NCI-H187 treated with DMSO at 0.1 percent for 48 hours (cell line): ENCODE measurements at regions not wholly inside any gene's neighbourhood (a gene's known extent, or its start where the extent isn't known, plus 50 kb on each side); places are given as distances from the start of the nearest gene placed in this dataset.
"Not testable (repeated sequence)": the region's sequence is repeated elsewhere in the genome, so short reads cannot be mapped to it uniquely, and the experiment has no call there.

Experiments
- DNase-seq: peaks from one replicate; lab custom pipeline; 2025; lab: John Stamatoyannopoulos, UW

GRCh38 chr6:115441651-115442050 lies 619.0 kb downstream of the FRK start:
- DNase-seq, result no peak

DNA sequence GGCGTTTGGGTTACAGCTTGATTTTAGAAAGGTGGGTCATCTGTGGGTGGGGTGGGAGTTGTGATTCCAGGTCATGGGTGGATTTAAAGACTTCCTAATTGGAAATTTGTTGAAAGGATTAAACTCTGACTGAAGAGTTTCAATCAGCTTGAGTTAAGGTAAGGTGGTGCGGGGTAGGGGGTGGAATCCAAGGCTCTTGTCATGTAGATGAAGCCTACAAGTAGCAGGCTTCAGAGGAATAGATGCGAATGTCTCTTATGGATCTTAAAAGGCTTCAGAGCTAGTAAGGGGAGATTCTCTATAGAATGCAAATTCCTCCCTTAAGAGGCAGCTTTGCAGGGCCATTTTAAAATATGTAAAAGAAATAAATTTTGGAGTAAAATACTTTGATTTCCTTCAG lies 645.3 kb downstream of the FRK start:
- DNase-seq, result no peak

DNA sequence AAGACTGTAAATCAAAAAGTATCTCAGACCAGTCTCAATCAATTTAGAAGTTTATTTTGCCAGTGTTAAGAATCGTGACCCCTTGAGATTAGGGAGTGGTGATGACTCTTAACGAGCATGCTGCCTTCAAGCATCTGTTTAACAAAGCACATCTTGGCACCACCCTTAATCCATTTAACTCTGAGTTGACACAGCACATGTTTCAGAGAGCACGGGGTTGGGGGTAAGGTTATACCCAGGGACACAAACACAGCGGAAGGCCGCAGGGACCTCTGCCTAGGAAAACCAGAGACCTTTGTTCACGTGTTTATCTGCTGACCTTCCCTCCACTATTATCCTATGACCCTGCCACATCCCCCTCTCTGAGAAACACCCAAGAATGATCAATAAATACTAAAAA lies 645.8 kb downstream of the FRK start:
- DNase-seq, result not testable (repeated sequence)

GRCh38 chr6:115411756-115412155 lies 648.9 kb downstream of the FRK start:
- DNase-seq, result no peak

GRCh38 chr6:115404446-115404845 lies 656.2 kb downstream of the FRK start:
- no peak for DNase-seq

DNA sequence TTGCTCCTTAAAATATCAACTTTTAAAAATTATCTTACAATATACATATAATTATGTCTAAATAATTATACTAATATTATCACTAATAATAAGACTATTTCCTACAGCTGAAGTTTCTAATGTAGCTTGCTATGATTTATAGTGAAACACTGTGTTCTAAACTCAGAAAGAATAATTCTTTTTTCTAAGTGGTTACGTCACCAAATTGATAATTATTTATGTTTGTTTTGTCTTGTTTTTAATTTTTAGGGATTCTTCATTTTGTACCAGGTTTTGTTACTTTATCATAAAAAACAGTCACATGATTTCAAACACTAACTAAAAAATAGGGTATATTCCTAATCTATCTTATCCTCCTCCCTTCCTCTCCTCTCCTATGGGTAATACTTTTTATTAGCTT lies 662.1 kb downstream of the FRK start:
- DNase-seq, result no peak

DNA sequence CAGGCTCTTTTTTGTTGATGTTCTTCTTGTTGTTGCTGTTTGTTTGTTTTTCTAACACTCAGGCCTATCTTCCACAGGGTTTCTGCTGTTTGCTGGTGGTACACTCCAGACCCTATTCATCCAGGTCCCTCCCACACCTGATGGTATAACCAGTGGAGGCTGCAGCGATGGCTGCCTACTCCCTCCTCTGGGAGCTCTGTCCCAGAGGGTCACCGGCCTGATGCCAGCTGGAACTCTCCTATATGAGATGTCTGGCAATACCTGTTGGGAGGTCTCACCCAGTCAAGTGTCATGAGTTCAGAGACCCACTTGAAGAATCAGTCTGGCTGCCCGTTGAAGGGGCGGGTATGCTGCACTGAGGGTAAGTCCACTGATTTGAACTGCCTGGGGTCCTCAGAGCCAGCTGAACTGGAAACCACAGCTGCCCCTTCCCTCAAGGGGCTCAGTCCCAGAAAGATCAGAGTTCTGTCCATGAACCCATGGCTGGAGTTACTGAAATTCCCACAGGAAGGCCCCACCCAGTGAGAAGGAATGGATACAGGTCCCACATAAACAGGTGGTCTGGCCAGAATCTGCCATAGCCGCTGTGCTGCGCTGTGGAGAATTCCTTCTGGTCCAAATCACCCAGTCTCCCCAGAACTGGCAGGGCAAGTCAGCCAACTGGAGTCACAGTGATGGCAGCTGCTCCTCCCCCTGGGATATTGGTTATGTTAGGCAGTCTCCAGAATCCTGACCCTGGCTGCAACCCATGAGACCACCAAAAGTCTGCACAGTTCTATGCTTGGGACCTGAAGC lies 664.4 kb downstream of the FRK start:
- DNase-seq, result no peak

DNA sequence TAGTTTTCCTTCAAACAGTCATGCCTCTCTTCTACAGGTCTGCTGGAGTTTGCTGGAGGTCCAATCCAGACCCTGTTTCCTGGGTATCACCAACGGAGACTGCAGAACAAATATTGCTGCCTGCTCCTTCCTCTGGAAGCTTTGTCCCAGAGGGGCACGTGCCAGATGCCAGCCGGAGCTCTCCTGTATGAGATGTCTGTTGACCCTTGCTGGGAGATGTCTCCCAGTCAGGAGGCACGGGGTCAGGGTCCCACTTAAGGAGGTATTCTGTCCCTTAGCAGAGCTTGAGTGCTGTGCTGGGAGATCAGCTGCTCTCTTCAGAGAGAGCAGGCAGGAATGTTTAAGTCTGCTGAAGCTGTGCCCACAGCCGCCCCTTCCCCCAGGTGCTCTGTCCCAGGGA lies 666.9 kb downstream of the FRK start:
- DNase-seq, result no peak

- DNase-seq, result no peak
Observed at GRCh38 chr6:115370202-115370601, 690.5 kb downstream of the FRK start.

DNA sequence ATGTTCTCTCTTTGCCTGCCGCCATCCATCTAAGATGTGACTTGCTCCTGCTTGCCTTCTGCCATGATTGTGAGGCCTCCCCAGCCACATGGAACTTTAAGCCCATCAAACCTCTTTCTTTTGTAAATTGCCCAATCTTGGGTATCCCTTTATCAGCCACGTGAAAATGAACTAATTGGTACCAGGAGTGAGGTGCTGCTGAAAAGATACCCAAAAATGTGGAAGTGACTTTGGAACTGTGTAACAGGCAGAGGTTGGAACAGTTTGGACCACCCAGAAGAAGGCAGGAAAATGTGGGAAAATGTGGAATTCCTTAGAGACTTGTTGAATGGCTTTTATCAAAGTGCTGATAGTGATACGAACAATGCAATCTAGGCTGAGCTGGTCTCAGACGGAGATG lies 694.9 kb downstream of the FRK start:
- no peak for DNase-seq

DNA sequence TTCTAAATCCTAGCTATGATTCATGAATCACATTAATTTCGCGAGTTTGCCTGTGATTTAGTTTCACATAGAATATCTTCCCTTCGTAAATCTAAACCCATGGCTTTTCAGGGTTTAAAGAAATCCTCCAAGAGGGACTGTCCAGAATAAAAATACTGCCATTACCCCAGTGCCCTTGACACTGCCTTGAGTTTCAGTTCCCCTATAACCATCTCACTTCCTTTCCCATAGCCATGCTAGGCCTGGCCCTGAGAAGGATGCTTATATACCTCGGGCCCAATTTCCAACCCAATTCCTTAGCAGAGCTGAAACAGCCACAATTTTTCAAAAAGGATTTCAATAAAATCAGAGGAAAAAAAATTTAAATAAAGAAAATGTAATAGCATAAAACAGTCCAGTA lies 697.3 kb downstream of the FRK start:
- DNase-seq, result no peak

DNA sequence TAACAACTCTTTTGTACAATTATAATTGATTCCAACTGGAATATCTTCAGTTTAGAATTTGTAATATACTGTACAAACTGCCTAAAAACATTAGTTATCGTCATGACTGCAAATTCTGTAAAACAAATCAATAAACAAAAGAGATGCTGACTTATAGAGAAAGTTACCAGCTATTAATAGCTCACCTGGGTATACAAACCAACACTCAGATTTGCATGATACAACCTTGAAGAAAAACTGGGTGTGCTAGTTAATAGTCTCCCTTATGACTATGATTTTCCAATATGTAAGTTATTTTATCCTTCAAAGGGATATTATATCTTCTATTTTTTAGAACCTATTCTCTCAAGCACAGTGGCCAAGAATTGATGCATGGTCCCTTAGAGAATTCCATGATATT lies 698.5 kb downstream of the FRK start:
- DNase-seq, result no peak

- no peak for DNase-seq
Observed at GRCh38 chr6:115360602-115361325, 699.9 kb downstream of the FRK start.

- no peak for DNase-seq
Observed at GRCh38 chr6:115358616-115359015, 702.1 kb downstream of the FRK start.

GRCh38 chr6:115356371-115356770 lies 704.3 kb downstream of the FRK start:
- DNase-seq, result no peak

DNA sequence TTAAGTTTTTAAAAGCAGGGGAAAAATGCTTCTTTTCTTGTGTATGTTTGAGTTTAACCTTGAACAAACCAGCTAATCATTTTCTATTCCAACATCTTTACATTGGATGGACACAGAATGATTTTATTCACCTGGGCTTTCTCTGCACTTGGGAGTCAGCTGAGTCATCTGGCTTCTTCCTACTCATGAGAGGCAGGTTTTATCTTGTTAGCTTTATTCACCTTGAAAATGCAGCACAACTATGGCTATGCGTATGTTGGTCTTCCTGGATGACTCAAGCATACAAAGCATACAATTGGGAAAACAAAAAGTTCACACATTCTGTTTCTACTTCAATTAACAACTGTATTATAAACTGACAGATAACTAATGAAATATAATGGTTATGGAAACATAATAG lies 737.7 kb downstream of the FRK start:
- DNase-seq, result no peak

- DNase-seq, result no peak
Observed at GRCh38 chr6:115319823-115320222, 740.9 kb downstream of the FRK start.

GRCh38 chr6:115310156-115310555 lies 750.5 kb downstream of the FRK start:
- DNase-seq, result no peak

DNA sequence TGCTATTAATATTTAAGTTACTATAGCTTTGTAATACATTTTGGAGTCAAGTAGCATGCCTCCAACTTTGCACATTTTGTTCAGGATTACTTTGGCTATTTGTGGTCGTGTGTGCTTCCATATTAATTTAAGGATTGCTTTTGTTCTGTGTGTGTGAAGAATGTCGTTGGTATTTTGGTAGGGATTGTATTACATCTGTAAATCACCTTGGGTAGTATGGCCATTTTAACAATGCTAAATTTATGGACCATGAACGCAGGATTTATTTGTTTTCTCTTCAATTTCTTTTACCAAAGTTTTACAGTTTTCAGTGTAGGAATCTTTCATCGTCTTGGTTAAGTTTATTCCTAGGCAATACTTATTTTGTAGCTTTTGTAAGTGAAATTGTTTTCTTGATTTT lies 758.0 kb downstream of the FRK start:
- DNase-seq, result no peak

DNA sequence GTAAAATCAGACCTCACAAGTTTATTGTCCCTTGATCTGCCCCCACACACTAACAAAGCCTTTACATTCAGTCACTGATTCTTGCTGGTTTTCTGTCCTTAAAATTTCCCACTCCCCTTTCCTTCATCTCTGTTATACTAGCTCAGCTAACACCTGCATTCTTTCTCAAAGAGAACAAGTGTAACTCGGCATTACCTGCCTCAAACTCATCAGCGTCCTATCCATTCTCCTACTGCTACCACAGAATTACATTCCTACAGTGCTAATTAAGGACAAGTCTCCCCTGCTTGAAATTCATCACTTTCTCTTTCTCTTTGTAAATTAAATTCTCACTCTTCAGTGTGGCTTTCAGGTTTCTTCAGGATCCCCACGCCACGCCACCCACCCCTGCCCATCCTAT lies 773.2 kb downstream of the FRK start:
- no peak for DNase-seq

DNA sequence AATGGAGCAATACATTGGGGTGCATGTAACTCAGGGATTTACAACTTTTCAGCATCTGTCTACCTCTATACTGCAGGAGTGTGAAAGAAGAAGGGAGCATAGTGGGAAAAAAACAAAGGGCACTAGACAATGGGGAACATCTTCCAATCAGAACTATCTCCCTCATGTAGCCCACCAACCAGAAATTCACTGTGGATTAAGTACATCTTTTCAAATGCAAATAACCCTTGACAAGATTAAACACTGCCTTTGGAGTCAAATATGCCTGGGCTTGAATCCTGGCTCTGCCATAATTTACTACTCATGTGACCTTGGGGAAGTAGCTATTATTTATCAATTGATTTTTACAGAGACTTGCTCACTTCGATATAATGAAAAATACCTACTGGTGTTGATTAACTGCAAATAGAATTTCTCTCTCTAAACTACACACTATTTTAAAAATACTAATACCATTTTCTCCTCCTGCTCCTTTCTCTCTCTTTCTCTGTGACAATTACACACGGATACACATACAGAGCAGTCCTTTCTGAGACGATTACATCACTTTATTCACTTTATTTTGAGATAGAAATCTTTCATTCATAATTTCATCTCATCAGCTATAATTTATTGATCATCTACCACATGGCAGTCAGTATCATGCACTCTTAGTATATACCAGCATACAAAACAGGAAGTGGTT lies 783.7 kb downstream of the FRK start:
- DNase-seq, result no peak

GRCh38 chr6:115272311-115272710 lies 788.4 kb downstream of the FRK start:
- no peak for DNase-seq

- DNase-seq, result no peak
Observed at GRCh38 chr6:115271434-115271833, 789.3 kb downstream of the FRK start.
